ENCODE measurements at regions not wholly inside any gene's neighbourhood (a gene's known extent, or its start where the extent isn't known, plus 50 kb on each side); places are given as distances from the start of the nearest gene placed in this dataset.

DNA sequence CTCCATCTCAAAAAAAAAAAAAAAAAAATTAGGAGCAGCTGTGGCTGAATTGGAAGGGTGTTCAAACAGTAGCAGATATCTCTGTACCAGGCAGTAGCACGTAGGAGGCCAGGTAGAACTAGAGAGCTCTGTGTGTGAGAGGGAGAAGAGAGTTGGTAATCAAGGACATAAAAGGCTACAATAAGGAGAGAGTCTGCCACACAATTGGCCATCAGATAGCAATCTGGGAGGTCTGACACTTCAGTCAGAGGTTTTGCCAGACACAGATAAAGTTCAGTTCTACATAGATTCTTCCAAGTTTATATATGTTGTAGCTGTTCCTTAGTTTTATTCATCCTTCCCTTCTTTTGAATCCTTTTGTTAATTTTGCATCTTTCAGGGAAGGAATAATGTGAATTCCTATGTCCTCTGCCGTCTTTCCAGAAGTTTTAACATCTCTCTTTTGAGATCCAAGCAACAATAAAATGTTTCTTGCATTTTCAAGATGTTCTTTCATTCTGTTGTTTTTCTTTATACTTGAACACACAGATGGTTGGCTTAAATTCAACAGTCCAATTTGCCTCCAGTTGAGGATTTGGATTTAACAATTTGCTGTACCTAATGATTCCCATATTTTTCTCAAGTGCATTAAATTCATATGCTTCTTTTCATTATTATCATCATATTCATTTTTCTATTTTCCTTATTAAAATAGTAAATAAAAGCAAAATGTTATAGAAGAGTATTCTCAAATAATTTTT, 600.3 kb upstream of the GCFC2 start:
- no peaks in the 10 kb centered on the region for H3K27me3 ChIP-seq (ENCODE audit: insufficient read depth)
- H3K9me2 ChIP-seq: no peaks in the 10 kb centered on the region
- WGBS (ENCODE audit: low lambda C conversion rate): 32% methylated on average over 2 of the region's 2 CpGs
- no peak for TF ChIP-seq RFX5 (IDR thresholded peaks at IDR 0.05; ENCODE audit: low read length)
- TF ChIP-seq, protein P1, sequence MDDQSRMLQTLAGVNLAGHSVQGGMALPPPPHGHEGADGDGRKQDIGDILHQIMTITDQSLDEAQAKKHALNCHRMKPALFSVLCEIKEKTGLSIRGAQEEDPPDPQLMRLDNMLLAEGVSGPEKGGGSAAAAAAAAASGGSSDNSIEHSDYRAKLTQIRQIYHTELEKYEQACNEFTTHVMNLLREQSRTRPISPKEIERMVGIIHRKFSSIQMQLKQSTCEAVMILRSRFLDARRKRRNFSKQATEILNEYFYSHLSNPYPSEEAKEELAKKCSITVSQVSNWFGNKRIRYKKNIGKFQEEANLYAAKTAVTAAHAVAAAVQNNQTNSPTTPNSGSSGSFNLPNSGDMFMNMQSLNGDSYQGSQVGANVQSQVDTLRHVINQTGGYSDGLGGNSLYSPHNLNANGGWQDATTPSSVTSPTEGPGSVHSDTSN (IDR thresholded peaks at IDR 0.05): no peak
- TF ChIP-seq GATA2 (CRISPR knock-in tag; IDR thresholded peaks at IDR 0.05): peak; percentile 40
- H3K9ac ChIP-seq: no peak overlapping the region
- POLR2A ChIA-PET: interaction anchor here (1.1 to 2.4 kb wide), 2 partner anchors 12 to 30 kb away, joined by 3 to 6 read pairs; no protein-coding TSS in a partner anchor
- H3K27ac ChIP-seq (ENCODE audit: low read depth in 2 of 2, low read length in 1 of 2): peak overlapping the region in 1 of 2 experiments; percentile 90; a peak in 2 of 4 replicates
- no peaks in the 10 kb centered on the region for H4K20me1 ChIP-seq (ENCODE audit: insufficient read depth)
- H3K4me1 ChIP-seq (ENCODE audit: control insufficient read depth in 1 of 2, insufficient read depth in 2 of 2, low read depth in 1 of 2, low read length in 1 of 2): peaks cover 0 to 5% of the 10 kb centered on the region in 2 experiments; a peak in 2 of 4 replicates
- H3K4me3 ChIP-seq (ENCODE audit: low read depth in 2 of 2, low read length in 1 of 2): no peak overlapping the region
- H3K9me3 ChIP-seq: no peaks in the 10 kb centered on the region
- no peak for DNase-seq
- H3K79me2 ChIP-seq (ENCODE audit: insufficient read depth): no peaks in the 10 kb centered on the region
- H3F3A ChIP-seq (replicated peaks; ENCODE audit: insufficient read depth): no peaks in the 10 kb centered on the region
- no peak overlapping the region for H2AFZ ChIP-seq (ENCODE audit: low read depth)
- CTCF ChIA-PET: interaction anchor here (0.7 to 1.6 kb wide), 2 partner anchors 12 to 289 kb away, joined by 4 read pairs; no protein-coding TSS in a partner anchor
- H3K4me2 ChIP-seq: no peak overlapping the region
- H3K36me3 ChIP-seq (replicated peaks in 1 of 2; ENCODE audit: control insufficient read depth in 1 of 2, insufficient read depth in 2 of 2, low read length in 1 of 2): no peaks in the 10 kb centered on the region

DNA sequence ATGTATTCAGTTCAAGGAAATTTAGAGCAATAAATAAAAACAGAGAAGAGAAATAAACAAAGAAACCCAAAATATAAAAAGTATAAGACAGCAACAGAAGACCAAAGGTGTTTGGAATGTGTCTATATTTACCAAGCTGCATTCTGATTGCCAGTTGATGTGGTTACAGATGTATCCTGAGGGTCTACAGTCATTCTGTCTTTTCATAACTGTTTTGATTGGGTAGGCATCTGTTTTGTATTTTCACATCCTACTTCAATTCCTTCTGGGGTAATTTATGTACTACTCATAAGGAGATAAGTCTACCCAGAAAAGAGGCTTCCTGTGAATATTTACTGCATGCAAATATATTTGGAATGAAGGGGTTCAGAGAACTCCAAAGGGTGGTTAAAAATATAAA, 596.8 kb upstream of the GCFC2 start:
- Histone ChIP-seq H3F3A (replicated peaks; ENCODE audit: insufficient read depth) (no peaks in the 10 kb centered on the region), H4K20me1 (ENCODE audit: insufficient read depth) (no peaks in the 10 kb centered on the region)
- POLR2A ChIA-PET: no interaction called here

DNA sequence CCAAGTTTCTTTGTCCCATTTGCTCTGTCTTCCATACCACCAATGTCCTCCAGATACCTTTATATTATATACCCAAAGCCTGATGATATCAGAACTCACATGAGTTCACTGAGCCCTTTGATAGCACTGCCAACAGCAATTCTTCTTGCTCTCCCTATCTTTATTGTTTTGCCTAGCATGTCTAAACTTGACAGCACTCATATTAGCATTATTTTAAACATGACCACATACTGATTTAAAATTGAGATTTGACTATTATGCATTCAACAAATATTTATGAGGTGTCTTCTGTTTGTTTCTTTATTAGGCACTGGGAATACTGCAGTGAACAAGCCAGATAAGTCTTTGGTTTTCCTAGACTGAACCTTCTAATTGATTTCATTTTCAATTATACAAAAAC, 587.3 kb upstream of the GCFC2 start:
- ChIA-PET POLR2A (no interaction called here), CTCF (no interaction called here)
- TF ChIP-seq, protein P2, sequence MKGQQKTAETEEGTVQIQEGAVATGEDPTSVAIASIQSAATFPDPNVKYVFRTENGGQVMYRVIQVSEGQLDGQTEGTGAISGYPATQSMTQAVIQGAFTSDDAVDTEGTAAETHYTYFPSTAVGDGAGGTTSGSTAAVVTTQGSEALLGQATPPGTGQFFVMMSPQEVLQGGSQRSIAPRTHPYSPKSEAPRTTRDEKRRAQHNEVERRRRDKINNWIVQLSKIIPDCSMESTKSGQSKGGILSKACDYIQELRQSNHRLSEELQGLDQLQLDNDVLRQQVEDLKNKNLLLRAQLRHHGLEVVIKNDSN (IDR thresholded peaks at IDR 0.05; ENCODE audit: borderline replicate concordance, low read depth): no peak
- no peak for TF ChIP-seq MXI1 (IDR thresholded peaks at IDR 0.05; ENCODE audit: low read depth, low read length)
- TF ChIP-seq TAF1 (IDR thresholded peaks at IDR 0.05; ENCODE audit: borderline replicate concordance, low read depth, low read length): no peak
- no peak for TF ChIP-seq EZH2phosphoT487 (IDR thresholded peaks at IDR 0.05; ENCODE audit: borderline replicate concordance, low read depth)
- TF ChIP-seq RAD21 (IDR thresholded peaks at IDR 0.05; ENCODE audit: low read length): no peak
- TF ChIP-seq NFIC (IDR thresholded peaks at IDR 0.05; ENCODE audit: borderline replicate concordance): no peak
- no peak for TF ChIP-seq TEAD4 (IDR thresholded peaks at IDR 0.05; ENCODE audit: borderline replicate concordance, insufficient read depth)
- TF ChIP-seq CHD2 (IDR thresholded peaks at IDR 0.05; ENCODE audit: low read length, partially characterized antibody): no peak
- no peak for TF ChIP-seq RXRA (IDR thresholded peaks at IDR 0.05; ENCODE audit: borderline replicate concordance, low read depth)
- TF ChIP-seq, protein P3, sequence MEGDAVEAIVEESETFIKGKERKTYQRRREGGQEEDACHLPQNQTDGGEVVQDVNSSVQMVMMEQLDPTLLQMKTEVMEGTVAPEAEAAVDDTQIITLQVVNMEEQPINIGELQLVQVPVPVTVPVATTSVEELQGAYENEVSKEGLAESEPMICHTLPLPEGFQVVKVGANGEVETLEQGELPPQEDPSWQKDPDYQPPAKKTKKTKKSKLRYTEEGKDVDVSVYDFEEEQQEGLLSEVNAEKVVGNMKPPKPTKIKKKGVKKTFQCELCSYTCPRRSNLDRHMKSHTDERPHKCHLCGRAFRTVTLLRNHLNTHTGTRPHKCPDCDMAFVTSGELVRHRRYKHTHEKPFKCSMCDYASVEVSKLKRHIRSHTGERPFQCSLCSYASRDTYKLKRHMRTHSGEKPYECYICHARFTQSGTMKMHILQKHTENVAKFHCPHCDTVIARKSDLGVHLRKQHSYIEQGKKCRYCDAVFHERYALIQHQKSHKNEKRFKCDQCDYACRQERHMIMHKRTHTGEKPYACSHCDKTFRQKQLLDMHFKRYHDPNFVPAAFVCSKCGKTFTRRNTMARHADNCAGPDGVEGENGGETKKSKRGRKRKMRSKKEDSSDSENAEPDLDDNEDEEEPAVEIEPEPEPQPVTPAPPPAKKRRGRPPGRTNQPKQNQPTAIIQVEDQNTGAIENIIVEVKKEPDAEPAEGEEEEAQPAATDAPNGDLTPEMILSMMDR (IDR thresholded peaks at IDR 0.05): no peak

More for the DNA sequence above, 596.8 kb upstream of the GCFC2 start:
- H3K27ac ChIP-seq (ENCODE audit: low read depth in 2 of 2, low read length in 1 of 2): peak overlapping the region in 1 of 2 experiments; percentile 11; a peak in 2 of 4 replicates
- peak; percentile 32 for DNase-seq
- peaks cover 0 to 3% of the 10 kb centered on the region in 2 experiments; a peak in 2 of 4 replicates for H3K4me1 ChIP-seq (ENCODE audit: control insufficient read depth in 1 of 2, insufficient read depth in 2 of 2, low read depth in 1 of 2, low read length in 1 of 2)
- H3K4me3 ChIP-seq (ENCODE audit: low read depth in 2 of 2, low read length in 1 of 2): no peak overlapping the region
- no peaks in the 10 kb centered on the region for H3K79me2 ChIP-seq (ENCODE audit: insufficient read depth)
- H3K4me2 ChIP-seq: no peak overlapping the region
- CTCF ChIA-PET: no interaction called here
- H3K36me3 ChIP-seq (replicated peaks in 1 of 2; ENCODE audit: control insufficient read depth in 1 of 2, insufficient read depth in 2 of 2, low read length in 1 of 2): no peaks in the 10 kb centered on the region
- peak in 1 of 2 experiments; percentile 38; a peak in 1 of 4 replicates for TF ChIP-seq EP300 (IDR thresholded peaks at IDR 0.05; ENCODE audit: borderline replicate concordance in 1 of 2, low read depth in 1 of 2, low read length in 1 of 2)
- TF ChIP-seq, protein P4, sequence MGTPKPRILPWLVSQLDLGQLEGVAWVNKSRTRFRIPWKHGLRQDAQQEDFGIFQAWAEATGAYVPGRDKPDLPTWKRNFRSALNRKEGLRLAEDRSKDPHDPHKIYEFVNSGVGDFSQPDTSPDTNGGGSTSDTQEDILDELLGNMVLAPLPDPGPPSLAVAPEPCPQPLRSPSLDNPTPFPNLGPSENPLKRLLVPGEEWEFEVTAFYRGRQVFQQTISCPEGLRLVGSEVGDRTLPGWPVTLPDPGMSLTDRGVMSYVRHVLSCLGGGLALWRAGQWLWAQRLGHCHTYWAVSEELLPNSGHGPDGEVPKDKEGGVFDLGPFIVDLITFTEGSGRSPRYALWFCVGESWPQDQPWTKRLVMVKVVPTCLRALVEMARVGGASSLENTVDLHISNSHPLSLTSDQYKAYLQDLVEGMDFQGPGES (IDR thresholded peaks at IDR 0.05; ENCODE audit: low read depth, low read length): no peak
- TF ChIP-seq SMC3 (IDR thresholded peaks at IDR 0.05; ENCODE audit: low read depth, low read length): no peak
- TF ChIP-seq TEAD4 (IDR thresholded peaks at IDR 0.05; ENCODE audit: borderline replicate concordance, insufficient read depth): no peak
- no peak for TF ChIP-seq RFX5 (IDR thresholded peaks at IDR 0.05; ENCODE audit: low read length)
- TF ChIP-seq YY1 (IDR thresholded peaks at IDR 0.05; ENCODE audit: low read depth): no peak
- no peaks in the 10 kb centered on the region for H3K27me3 ChIP-seq (ENCODE audit: insufficient read depth)
- no peaks in the 10 kb centered on the region for H3K9me3 ChIP-seq
- H3K9ac ChIP-seq: no peak overlapping the region
- no peak overlapping the region for H2AFZ ChIP-seq (ENCODE audit: low read depth)
- no peaks in the 10 kb centered on the region for H3K9me2 ChIP-seq

More for the DNA sequence above, 587.3 kb upstream of the GCFC2 start:
- Histone ChIP-seq H2AFZ (ENCODE audit: low read depth) (no peak overlapping the region), H3K9ac (no peak overlapping the region), H3K4me3 (ENCODE audit: low read depth in 2 of 2, low read length in 1 of 2) (no peak overlapping the region), H3K9me2 (no peaks in the 10 kb centered on the region), H3K27me3 (ENCODE audit: insufficient read depth) (no peaks in the 10 kb centered on the region), H3K36me3 (replicated peaks in 1 of 2; ENCODE audit: control insufficient read depth in 1 of 2, insufficient read depth in 2 of 2, low read length in 1 of 2) (no peaks in the 10 kb centered on the region), H3K27ac (ENCODE audit: low read depth in 2 of 2, low read length in 1 of 2) (peak overlapping the region in 1 of 2 experiments; percentile 98; a peak in 2 of 4 replicates), H4K20me1 (ENCODE audit: insufficient read depth) (no peaks in the 10 kb centered on the region), H3F3A (replicated peaks; ENCODE audit: insufficient read depth) (no peaks in the 10 kb centered on the region), H3K4me2 (no peak overlapping the region), H3K9me3 (no peaks in the 10 kb centered on the region), H3K4me1 (ENCODE audit: control insufficient read depth in 1 of 2, insufficient read depth in 2 of 2, low read depth in 1 of 2, low read length in 1 of 2) (peaks cover 0 to 19% of the 10 kb centered on the region in 2 experiments; a peak in 2 of 4 replicates), H3K79me2 (ENCODE audit: insufficient read depth) (no peaks in the 10 kb centered on the region)
- no peak for DNase-seq
